GM21825 (cell line): ENCODE measurements at regions not wholly inside any gene's neighbourhood (a gene's known extent, or its start where the extent isn't known, plus 50 kb on each side); places are given as distances from the start of the nearest gene placed in this dataset.

Experiments
- ATAC-seq: cut with Tn5 transposase; IDR thresholded peaks from one replicate; pipeline ENCODE4 v1.9.1; 2021; ENCODE audit warnings: mild to moderate bottlenecking, moderate library complexity; ENCODE audit not compliant: unreplicated experiment

DNA sequence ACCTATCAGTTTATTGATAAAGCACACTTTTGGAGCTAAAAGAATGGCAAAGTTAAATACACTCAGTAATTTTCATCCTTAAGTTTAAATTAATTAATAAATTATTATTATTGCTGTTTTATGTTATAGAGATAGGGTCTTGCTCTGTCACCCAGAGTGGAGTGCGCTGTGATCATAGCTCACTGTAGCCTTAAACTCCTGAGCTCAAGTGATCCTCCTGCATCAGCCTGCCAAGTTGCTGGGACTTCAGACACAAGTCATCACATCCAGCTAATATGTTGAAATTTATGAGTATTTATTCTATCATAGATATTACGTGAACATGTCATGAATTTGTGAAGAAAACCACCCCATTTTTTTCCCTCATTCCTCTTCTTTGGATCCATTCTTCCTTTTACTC lies 64.2 kb downstream of the GJA1 start:
- ATAC-seq: no peak

- ATAC-seq: no peak
These were observed 68.1 kb downstream of the GJA1 start for GRCh38 chr6:121503589-121503991.

- ATAC-seq: no peak
These were observed 68.8 kb downstream of the GJA1 start for GRCh38 chr6:121504227-121504626.

- no peak for ATAC-seq
These were observed 69.8 kb downstream of the GJA1 start for GRCh38 chr6:121505284-121505683.

- no peak for ATAC-seq
These were observed 71.6 kb downstream of the GJA1 start for GRCh38 chr6:121506761-121507754.

DNA sequence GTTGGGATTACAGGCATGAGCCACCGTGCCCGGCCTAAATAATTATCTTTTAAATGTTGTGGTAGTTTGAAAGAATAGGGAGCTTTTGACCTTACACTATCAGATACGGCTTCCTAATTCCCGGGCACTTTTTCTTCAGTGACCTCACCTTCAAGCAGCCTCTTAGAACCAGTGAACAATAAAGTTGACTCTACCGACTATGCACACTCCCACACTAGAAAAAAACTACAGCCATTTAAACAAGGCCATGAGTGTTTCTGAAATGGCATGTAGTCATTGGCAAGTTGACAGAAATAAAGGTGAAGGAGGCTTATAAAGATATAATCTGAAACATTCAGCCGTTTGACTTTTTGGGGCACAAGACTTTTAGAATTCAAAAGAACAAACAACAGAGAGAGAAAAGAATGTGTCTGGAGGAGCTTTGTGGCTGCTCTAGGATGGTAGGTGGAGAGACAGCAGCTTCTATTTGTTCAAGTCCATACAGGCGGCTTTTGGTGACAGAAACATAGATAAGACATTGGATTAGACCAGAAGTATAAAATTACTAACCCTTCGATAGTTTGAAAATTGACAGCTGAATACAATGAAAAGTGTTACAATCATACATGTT lies 75.2 kb downstream of the GJA1 start:
- no peak for ATAC-seq

DNA sequence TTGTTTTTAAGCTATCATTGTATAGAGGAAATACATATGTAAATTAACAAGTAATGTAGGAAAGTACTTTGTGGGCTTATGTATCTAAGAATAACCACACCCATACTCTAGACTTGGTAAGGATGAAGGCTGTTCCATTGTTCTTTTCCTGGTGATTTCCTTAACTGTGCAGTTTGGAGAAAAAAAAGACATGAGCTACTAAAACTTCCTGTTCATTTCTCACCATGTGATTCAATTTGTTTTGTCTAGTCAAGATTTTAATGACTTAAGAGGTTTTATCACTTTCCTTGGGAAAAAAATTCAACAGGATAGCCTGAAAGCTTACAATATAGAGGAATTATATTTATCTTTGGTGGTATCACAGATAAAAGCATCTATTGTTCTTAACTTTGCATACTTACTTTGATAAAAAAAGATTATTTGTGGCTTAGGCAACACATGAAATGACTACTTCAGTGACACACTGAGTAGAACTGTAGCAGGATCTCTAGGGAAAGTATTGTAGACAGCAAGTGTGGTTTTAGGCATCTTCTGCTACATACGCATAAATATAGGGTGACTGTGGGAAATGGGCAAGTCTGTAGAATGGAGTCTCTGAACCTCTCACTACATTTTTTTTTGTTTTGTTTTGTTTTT lies 80.3 kb downstream of the GJA1 start:
- ATAC-seq: no peak

- no peak for ATAC-seq
These were observed 80.9 kb downstream of the GJA1 start for GRCh38 chr6:121516331-121516730.

DNA sequence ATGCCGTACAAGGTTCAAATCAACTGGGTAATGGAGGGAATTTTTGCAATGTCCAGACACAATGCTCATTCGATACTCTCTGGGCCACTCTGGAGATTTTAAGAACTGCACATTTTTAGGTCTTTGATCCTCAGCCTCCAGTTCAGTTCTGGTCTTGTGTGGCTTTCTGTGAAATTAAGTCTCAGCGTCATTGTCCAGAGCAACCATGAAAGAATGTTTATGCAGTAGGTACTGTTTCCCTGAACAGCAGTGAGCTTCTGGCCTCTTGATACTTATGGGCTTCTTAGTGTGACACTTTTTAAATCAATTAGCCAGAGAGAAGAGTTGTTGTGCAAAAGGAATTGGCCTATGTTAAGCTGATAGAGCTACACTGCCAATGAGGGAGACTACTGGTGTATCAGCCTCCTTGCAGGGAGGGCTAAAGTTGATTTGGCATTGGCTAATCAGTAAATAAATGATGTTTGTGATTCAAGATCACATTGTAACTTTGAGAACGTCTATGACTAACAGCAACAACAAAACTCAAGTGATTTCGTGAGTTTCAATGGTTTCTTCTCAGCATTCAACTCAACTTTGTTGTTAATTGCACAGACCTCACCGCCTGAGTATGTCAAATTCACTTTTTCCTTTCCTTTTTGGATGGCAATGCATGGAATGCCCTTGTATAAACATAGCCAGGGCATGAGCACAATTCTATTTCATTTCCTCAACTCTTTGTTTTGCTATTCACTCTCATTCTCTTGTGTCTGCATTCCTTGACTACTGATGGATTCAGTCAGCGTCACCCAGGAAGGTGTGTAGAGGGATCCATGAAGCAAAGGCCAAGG lies 85.1 kb downstream of the GJA1 start:
- no peak for ATAC-seq

- no peak for ATAC-seq
These were observed 85.7 kb downstream of the GJA1 start for GRCh38 chr6:121521164-121521555.

- no peak for ATAC-seq
These were observed 86.8 kb downstream of the GJA1 start for GRCh38 chr6:121522265-121522664.

GRCh38 chr6:121522771-121523386 lies 87.4 kb downstream of the GJA1 start:
- ATAC-seq: no peak

DNA sequence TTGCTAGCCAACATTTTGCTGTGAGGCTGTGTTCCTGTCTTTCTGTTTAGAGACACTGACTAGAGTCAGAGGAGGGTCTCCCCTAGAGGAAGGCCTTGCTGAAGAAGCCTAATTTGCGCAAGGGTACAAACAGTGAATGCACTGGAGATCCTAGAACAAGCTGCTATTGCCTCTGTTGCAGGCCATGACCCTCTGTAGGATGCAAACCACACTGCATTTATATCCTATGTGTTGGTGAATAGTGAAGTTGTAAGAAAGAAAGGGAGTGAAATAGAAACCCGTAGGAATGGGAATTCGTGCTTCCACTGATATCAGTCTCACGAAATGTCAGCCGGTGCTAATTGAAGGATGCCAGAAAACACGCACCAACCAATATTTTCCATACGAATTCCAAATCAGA lies 88.2 kb downstream of the GJA1 start:
- ATAC-seq: no peak

GRCh38 chr6:121526282-121526681 lies 90.8 kb downstream of the GJA1 start:
- no peak for ATAC-seq

- no peak for ATAC-seq
These were observed 96.3 kb downstream of the GJA1 start for GRCh38 chr6:121531658-121532169.

DNA sequence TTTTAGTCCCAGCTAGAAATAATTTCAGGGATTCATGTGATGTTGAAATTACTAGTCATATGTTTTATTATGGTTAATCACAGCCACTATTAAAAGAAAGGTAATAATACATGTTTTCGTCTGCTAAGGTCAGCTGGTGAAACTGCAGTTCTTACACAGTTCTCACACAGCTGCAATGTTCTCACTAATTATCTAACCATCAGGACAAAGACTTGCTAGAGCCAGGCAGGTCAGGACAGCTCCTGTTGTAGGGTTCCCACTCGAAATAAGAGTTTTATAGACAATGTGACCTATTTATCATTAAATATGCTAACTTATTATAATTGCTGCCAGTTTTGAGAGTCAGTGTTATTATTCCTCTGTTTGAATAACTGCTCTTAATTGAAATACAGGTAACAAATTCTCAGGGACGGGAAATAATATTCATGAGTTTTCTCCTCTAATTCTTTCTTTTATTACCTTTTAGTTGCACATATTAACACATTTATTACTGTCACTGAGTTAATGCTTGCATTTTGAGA lies 97.9 kb downstream of the GJA1 start:
- ATAC-seq: no peak

DNA sequence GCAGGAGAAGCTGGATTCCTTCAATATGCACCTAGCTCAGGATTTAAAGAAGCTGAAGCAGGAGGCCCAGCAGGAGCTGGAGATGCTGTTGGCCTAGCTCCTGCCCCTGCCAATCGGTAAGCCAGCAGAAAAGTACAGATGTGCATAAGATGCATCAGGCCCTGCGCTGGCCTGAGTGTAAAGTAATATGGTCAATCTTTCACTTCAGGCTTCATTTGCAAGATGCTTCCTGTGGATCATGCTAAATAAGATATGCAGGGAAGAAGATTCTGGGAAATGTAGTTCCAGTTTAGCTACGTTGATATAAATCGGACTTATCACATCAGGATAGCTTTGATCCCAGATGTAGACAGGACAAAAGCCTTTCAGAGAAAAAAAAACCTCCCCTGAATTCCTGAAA lies 100.3 kb downstream of the GJA1 start:
- no peak for ATAC-seq

DNA sequence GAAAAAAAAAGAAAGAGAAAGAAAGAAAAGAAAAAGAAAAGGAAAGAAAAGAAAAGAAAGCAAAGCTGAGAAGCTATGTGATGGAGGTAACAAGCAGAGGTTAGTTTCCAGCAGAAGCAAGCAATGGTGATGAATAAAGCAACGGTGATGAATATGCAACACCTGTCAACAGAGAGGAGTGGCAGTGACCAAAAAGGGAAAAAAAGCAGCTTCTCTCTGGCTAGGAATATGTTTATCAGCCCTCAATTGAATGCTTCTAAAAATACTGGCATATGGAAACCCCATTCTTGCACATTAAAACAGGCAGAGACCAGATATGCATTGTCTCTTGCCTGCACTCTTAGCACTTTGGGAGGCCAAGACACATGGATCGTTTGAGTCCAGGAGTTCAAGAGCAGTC lies 100.9 kb downstream of the GJA1 start:
- no peak for ATAC-seq

GRCh38 chr6:121539439-121539838 lies 104.0 kb downstream of the GJA1 start:
- no peak for ATAC-seq

DNA sequence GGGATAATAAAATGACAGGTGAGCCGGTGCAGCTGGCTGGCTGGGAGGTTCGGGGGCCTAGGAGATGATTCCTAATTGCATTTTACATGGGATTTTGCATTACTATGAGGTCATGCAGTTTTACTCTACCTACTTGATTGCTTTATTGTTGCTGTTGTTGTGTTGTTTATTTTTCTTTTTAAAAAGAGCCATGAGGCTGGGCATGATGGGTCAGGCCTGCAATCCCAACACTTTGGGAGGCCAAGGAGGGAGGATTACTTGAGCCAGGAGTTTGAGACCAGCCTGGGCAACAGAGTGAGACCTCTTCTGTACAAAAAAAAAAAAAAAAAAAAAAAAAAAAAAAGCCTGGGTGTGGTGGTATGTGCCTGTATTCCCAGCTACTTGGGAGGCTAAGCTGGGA lies 104.8 kb downstream of the GJA1 start:
- no peak for ATAC-seq
